ENCODE measurements at regions not wholly inside any gene's neighbourhood (a gene's known extent, or its start where the extent isn't known, plus 50 kb on each side); places are given as distances from the start of the nearest gene placed in this dataset.
A peak's percentile ranks its signal among the peaks of the same experiment; 100 is the strongest.

GRCh38 chrX:9312922-9313867 lies 151.7 kb upstream of the TBL1X start:
- no peak overlapping the region for H3K27ac ChIP-seq
- TF ChIP-seq CTCF (conservative IDR thresholded peaks at IDR 0.05) (peak; percentile 79), ZFX (IDR thresholded peaks at IDR 0.05) (no peak)

- H3K27ac ChIP-seq, result no peak overlapping the region
- TF ChIP-seq ZFX (IDR thresholded peaks at IDR 0.05), result no peak
Observed at GRCh38 chrX:9315086-9315485, 149.8 kb upstream of the TBL1X start.

- TF ChIP-seq ZFX (IDR thresholded peaks at IDR 0.05) (no peak), CTCF (conservative IDR thresholded peaks at IDR 0.05) (no peak)
- H3K27ac ChIP-seq, result no peak overlapping the region
Observed at GRCh38 chrX:9316096-9316495, 148.8 kb upstream of the TBL1X start.

GRCh38 chrX:9317176-9317575 lies 147.7 kb upstream of the TBL1X start:
- no peak for TF ChIP-seq ZFX (IDR thresholded peaks at IDR 0.05)
- no peak for TF ChIP-seq CTCF (conservative IDR thresholded peaks at IDR 0.05)
- no peak overlapping the region for H3K27ac ChIP-seq

GRCh38 chrX:9318213-9318612 lies 146.6 kb upstream of the TBL1X start:
- H3K27ac ChIP-seq, result no peak overlapping the region
- no peak for TF ChIP-seq ZFX (IDR thresholded peaks at IDR 0.05)
- no peak for TF ChIP-seq CTCF (conservative IDR thresholded peaks at IDR 0.05)

- no peak overlapping the region for H3K27ac ChIP-seq
- TF ChIP-seq CTCF (conservative IDR thresholded peaks at IDR 0.05) (no peak), ZFX (IDR thresholded peaks at IDR 0.05) (no peak)
Observed at GRCh38 chrX:9318766-9319165, 146.1 kb upstream of the TBL1X start.

- TF ChIP-seq ZFX (IDR thresholded peaks at IDR 0.05), result no peak
- no peak for TF ChIP-seq CTCF (conservative IDR thresholded peaks at IDR 0.05)
- H3K27ac ChIP-seq, result peak overlapping the region; percentile 87
Observed at GRCh38 chrX:9320940-9321339, 143.9 kb upstream of the TBL1X start.

- H3K27ac ChIP-seq, result no peak overlapping the region
- no peak for TF ChIP-seq CTCF (conservative IDR thresholded peaks at IDR 0.05)
- TF ChIP-seq ZFX (IDR thresholded peaks at IDR 0.05), result no peak
Observed at GRCh38 chrX:9324676-9325075, 140.2 kb upstream of the TBL1X start.

All from C4-2B (cell line).